ENCODE measurements at regions not wholly inside any gene's neighbourhood (a gene's known extent, or its start where the extent isn't known, plus 50 kb on each side); places are given as distances from the start of the nearest gene placed in this dataset.

- no peaks in the 10 kb centered on the region for H3K4me1 ChIP-seq (ENCODE audit: low read depth)
- H3K9me3 ChIP-seq, result no peaks in the 10 kb centered on the region
- no peak for ATAC-seq
- DNase-seq, result no peak
- intact Hi-C loops (cut with DNase I, micrococcal nuclease), result no loop called here
- TF ChIP-seq CTCF (IDR thresholded peaks at IDR 0.05), result no peak
- H3K36me3 ChIP-seq (ENCODE audit: low read depth), result no peaks in the 10 kb centered on the region
- H3K4me3 ChIP-seq, result no peak overlapping the region
Observed at GRCh38 chr1:239874831-239875230, 216.9 kb upstream of the FMN2 start.

DNA sequence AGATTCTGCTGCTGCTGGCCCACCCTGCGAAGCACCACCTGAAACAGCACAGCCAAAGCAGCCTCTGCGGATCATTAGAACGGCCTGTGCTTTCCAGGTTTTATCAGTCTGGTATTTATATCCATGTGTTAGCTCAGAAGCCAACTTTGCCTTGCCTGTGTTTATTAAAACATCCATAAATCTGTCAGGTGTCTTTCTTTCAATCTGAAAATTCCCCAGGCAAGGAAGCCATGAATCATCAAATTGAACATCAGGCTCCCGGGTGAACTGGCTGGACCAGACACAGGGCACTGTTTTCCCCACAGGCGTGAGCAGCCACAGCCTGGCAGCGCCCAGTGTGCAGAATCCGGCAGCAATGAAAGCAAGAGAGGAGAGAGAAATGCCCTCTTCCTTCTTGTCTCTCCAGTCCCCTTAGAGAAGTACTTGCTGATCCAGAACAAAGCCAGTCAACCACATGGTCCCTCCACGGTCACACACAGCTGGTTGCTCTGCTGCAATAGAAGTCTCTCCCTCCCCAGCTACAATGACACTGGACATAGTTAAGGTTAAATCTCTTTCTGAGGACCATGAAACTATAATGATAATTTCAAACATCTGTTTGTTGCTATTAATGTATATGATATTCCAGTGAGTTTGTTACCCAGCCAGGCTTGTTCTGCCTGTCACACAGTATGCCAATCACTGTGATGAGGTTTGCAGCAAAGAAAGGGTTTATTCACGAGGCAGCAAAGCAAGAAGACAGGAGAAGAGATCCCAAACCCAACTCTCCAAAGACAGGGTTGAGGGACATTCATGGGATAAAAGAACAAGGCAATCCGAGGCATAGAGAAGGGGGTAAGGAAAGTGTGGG lies 212.1 kb upstream of the FMN2 start:
- no peak for DNase-seq
- Histone ChIP-seq H3K4me1 (ENCODE audit: low read depth) (no peaks in the 10 kb centered on the region), H3K36me3 (ENCODE audit: low read depth) (no peaks in the 10 kb centered on the region), H3K9me3 (no peaks in the 10 kb centered on the region), H3K4me3 (no peak overlapping the region)
- no peak for TF ChIP-seq CTCF (IDR thresholded peaks at IDR 0.05)
- ATAC-seq, result no peak
- intact Hi-C loops (cut with DNase I, micrococcal nuclease), result no loop called here

DNA sequence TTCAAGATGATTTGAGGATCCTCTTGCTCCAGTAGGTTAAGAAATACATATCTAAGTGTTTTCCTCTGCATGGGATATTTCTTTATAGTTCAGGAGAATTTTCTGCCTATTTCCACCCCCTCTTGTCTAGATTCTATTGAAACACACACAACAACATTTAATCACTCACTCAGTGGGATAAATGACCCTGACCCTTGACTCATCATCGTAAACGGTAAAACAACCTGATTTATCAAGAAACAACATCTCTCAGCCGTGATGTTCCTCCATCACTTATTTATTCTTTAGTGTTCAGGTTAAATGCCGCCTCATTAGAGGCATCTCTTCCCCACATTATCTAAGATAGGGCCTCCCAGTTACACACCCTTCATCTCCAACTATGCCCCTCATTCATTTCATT lies 208.7 kb upstream of the FMN2 start:
- TF ChIP-seq CTCF (IDR thresholded peaks at IDR 0.05), result no peak
- Histone ChIP-seq H3K4me1 (ENCODE audit: low read depth) (no peaks in the 10 kb centered on the region), H3K4me3 (no peak overlapping the region), H3K36me3 (ENCODE audit: low read depth) (no peaks in the 10 kb centered on the region), H3K9me3 (no peaks in the 10 kb centered on the region)
- intact Hi-C loops (cut with DNase I, micrococcal nuclease), result no loop called here
- DNase-seq, result no peak
- no peak for ATAC-seq

DNA sequence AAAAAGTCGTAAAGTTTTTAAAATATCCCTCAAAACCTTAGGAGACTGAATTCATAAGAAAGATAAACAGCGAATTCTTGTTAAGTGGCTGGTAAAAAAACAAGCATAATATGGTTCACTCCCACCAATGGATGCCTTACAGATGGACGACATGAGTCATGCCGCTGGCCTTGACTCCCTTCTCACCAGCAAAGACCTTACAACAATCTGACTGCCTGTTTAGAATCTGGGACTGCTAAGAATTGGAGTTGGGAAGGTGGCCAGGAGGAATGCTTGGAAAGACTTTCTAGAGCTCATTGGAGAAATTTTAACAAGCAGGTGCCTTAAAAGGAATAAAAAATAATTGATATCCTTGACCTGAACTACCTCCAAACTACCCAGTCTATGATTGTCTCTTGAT lies 206.9 kb upstream of the FMN2 start:
- ATAC-seq (no peak), DNase-seq (no peak)
- H3K9me3 ChIP-seq, result no peaks in the 10 kb centered on the region
- no peak for TF ChIP-seq CTCF (IDR thresholded peaks at IDR 0.05)
- no peak overlapping the region for H3K4me3 ChIP-seq
- H3K4me1 ChIP-seq (ENCODE audit: low read depth), result no peaks in the 10 kb centered on the region
- no peaks in the 10 kb centered on the region for H3K36me3 ChIP-seq (ENCODE audit: low read depth)
- intact Hi-C loops (cut with DNase I, micrococcal nuclease), result no loop called here

DNA sequence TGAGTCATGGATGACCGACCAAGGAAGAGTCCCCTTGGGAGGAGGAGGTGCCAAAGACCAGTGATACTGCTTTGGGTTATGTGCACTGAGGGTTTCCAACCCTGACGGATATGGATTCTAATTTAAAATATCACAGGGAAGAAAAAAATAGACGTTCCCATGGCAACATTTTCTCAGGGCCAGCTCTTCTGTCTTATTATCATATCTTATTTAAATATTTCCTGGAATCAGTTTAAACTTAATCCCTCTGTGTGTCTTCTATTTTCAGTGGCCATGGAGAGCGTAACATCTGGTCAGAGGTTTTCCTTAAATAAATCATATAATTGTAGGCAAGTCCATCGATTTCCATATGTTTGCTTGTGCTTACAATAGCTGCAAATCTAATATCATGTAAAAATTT lies 205.4 kb upstream of the FMN2 start:
- Histone ChIP-seq H3K9me3 (no peaks in the 10 kb centered on the region), H3K4me3 (no peak overlapping the region), H3K4me1 (ENCODE audit: low read depth) (no peaks in the 10 kb centered on the region), H3K36me3 (ENCODE audit: low read depth) (no peaks in the 10 kb centered on the region)
- intact Hi-C loops (cut with DNase I, micrococcal nuclease), result no loop called here
- TF ChIP-seq CTCF (IDR thresholded peaks at IDR 0.05), result no peak
- no peak for DNase-seq
- ATAC-seq, result no peak
